ENCODE measurements at regions not wholly inside any gene's neighbourhood (a gene's known extent, or its start where the extent isn't known, plus 50 kb on each side); places are given as distances from the start of the nearest gene placed in this dataset.

DNA sequence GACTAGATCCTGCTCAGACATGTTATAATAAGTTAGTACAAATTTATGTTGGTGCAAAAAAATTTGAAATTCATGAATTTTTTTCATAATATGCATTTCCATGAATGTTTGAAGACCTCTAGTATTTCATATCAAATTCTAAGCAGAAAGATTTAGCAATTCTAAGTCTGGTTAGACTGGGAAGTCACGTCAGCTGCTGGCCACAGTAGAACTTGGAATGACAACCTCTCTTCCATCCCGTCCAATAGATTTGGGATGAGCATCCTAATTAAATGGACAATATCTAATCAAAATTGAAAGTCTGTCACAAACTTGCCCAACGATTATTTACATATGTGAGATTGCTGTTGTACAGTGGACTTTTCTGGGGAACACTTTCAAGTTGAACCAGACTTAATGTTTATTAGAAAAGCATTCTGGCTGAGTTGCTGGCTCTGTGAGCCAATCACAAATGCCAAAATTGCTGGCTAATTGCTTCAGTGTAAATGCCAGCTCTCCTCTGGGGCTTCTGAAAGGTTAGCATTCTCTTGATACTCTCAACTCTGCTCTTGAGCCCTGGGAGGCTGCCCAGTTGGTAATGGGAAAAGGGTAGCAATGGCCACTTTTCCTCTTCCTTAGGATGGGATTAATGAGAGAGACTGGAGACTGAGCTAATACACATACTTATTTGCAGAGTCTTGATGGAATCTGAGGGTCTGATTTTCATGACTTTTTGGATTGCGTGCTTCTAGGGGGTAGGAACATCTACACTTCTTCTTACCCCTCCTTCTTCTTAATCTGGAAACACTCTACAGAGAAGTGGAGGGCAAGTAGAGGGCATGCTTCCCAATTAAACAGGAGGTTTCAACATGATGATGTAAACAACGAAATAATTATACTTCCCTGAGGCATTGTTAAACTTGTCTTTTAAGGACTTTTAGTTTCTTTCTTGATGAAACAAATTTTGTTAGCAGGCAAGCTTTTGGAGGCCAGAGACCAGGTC, 253.5 kb downstream of the BAMBI start:
- no peak for FAIRE-seq

DNA sequence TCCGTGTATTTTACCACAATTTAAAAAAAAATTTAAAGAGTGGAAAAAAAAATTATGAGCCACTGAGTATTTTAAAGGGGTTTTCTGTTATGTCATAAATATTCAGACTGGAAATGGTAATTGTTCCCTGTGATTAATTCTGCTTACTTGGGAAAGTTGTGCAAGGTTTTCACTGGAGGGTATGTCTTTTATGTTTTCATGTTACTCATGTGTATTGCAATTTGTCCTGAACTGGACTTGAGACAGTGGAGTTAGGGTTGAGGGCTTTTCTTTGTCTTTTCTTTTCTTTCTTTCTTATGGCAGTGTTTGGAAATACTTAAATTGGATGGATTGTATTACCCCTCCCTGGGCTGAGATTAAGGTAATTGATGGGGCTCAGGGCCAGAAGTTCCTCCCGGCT, 257.7 kb downstream of the BAMBI start:
- FAIRE-seq = no peak

DNA sequence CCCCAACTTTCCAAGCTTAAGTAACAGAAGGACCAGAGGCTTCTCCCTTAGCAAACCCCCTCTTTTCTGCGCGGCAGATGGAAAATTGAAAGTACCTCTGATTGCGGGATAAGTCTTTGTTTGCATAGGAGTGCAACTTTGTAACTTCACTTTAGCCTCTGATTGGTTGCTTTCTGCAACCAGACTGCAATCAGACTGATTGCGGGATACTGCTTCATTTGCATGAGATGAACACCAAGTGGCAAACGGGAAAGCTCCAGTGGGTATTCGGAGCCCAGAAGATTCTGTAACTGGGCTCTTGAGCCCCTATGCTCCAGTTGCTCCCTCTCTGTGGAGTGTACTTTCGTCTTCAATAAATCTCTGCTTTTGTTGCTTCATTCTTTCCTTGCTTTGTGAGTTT, 260.6 kb downstream of the BAMBI start:
- no peak for FAIRE-seq

DNA sequence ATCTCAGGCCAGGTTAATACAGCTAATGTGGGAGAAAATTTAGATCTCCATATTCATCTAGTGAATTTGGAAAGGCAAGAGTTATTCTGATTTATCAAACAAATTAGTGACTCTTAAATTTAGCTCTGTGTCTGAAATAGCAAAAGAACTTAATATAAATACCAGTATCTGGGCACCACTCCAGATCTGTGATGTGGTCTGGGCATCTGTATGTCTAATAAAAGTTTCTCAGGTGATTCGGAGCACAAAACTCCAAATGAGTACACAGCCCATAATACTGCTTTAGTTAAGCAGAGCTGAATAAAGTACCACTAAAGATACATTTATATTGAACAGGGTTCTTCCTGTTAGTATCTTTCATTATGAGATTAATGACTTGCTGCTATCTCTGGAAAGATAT, 261.4 kb downstream of the BAMBI start:
- FAIRE-seq = no peak

DNA sequence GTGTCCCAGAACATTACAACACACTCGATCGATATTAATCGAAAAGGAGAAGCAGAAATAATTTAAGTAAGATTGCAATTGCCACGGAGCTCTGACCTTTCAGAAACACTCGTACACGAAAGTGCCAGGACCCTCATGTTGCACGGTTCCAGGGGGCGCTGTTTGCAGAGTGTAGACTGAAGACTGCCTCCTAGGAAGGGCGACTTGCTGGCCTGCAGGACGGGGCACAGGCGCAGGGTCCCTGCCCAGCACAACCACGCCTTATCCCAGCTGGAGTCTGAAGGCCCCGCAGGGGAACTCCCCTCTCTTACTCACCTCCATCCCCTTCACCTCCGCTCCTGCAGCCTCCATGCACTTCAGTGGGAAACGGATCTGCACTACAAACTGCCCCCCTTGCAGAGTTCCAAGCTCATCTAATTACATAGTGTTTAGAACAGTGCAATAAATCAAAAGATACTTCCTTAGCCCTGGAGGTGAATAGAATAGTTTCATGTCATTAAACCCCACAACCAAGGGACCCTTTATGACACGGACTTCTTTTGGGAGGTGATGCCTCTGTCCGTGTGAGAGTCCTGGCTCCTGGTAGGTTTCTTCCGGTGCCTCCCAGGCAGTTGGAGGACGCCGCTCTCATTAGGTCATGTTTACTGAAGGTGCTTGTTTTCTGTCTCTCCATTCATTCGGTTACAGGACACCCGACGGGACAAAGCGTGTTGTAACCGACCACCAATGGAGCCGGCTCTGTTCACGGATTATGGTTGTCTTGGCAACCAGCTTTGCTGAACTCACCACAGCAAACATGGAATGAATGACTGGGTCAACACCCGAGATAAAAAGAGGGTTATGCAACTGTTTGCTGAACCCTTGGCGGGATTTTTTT, 262.2 kb downstream of the BAMBI start:
- FAIRE-seq = no peak

DNA sequence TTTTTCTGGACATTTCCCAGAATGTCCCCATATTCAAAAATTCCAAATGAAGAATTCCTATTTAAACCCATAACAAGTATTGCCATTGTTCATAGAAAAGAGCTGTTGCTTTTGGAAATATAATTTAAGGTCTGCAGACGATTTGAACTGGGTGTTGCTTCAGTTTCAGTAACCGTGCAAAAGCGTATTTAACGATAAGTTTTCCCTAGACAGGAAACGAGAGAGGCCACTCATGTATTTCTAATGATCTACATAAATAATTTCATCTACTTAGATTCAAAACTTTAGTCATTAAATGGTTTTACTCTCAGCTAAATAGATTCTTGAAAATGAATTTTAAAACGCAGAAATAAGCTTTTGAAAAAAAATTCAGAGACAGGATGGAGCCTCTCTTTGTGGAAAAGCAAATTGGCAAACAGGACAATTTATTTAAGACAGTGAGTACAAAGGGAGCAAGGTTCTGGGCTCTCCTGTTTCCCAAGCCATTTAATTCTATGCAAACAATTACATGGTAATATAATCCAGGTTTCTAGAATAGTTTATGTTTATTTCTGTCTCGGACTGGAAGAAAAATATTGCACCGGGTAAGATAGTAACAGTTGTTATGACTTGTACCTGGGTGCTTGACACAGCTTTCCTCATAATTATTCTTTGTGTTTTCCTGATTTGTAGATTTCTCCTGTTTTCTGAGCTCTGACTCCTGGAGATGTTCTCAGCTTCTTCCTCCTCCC, 263.0 kb downstream of the BAMBI start:
- FAIRE-seq = no peak

DNA sequence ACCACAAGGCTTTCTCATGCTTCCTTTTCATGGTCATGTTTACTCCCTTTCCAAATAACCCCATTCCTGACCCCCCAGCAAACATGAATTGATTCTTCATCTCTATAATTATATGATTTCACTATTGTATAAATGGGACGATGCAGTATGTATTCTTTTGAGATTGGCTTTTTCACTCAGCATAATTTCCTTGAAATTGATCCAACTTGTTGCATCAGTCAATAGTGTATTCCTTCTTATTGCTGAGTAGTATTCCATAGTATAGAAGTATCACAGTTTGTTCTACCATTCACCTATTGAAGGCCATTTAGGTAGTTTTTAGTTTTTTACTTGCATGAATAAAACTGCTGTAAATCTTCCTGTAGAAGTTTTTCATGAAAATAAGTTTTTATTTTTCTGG, 264.7 kb downstream of the BAMBI start:
- no peak for FAIRE-seq

DNA sequence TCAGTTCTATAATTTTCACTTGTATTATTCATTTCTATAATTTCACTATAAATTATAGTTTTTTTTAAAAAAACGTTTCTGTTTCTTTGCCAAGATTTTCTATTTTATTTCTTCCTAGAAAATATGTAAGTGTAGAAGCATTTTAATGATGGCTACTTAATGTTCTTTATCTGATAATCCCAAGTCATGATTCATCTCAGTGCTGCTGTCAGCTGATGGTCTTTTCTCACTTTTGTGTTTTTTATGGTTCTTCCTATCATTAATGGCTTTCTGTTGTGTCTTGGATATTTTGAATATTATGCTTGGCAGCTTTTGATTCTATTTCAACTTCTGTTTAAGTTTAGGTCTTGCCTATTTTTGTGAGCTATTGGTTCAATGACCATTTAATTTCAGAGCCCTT, 268.6 kb downstream of the BAMBI start:
- peak; percentile 68 for FAIRE-seq

DNA sequence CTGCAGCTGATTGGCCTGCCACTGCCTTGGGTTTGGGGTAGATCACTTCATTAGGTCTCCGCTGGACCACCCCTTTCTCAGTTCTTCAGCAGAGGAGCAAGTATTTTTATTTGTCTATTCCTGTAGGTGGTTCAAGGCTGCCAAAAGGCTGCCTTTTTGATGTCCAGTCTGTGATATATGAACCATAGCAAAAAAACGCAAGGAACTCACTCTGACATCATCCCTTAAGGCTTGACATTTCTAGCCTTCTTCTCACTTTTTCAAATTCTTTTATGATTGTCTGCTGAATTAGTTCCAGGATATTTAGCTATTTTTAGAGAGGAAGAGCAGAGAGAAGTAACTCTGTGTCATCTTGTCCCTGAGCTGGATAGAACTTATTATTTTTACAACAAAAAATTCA, 269.2 kb downstream of the BAMBI start:
- no peak for FAIRE-seq

DNA sequence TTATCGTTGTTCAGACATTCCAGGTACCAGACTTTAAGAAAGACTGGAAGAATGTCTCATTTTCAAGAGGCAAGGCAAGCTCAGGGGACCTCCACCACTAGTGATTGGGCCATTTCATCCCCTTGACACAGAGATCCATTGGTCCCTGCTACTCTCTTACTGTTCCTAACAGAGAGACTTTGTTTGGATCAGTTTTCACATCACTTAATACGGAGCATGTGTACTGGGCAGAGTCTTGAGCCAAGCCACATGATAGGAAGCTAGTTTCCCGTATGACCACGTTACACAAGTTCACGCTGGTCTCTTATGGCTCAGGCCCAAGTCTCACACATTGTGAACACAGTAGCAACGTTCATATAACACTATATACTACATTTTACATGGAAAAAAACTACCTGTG, 269.9 kb downstream of the BAMBI start:
- FAIRE-seq = no peak

DNA sequence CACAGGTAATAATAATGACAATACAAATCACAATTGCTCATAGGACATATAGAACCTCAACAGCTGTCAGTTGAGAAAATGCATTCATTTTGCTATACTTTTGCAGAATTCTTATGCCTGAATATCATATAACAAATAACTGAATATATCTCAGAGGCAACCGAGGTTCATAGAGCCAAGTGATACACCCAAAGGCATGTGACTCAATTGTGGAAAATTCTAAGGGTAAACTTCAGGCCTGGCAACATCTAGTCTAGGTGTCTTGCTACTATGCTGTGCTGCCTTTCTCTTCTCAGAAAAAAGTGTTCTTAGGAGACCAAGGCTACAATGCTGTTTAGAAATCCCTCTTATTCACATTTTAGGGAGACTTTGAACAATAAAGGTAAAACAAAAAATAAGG, 270.7 kb downstream of the BAMBI start:
- no peak for FAIRE-seq

DNA sequence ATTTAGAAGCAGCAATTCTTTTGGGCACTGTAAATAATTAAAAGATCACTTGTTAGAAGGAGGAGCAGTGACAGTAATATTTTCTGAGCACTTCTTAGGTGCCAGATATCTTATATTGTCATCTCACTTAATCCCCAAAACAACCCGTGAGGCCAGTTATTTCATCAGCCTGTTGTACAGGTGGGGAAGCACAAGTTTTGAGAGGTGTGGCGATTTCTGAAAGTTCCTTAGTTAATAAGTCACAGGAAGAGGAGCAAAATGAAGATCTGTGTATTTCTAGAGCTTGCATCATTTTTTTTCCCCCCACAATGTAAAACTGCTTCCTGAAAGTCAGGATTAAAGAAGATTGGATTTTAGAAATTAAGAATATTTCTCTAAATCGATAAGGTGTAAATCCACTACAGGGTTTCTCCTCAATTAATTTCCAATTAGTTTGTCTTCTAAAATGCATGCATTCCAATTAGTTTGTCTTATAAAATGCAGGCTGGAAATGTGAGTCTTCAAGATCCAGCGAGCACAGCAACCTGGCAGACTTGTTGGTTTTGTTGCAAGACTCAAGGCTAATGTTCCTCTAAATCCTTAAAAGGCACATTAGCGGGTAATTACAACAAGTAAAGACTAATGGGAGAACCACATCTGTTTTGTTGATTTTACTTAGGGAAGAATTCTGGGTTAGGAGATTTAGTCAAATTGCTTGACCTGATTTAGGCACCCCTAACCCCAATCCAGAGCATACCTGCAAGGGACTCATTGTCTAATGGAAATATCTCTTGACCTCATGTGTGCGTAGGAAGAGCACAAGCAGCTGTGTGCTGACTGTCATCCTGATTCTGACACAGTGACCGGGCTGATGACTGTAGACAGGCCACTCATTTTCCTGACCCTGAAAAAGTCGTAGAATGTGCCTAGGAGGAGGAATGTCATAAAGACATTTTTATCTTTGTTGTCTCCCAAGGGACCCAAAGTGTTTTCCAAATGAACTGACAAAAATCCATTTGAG, 272.0 kb downstream of the BAMBI start:
- no peak for FAIRE-seq

DNA sequence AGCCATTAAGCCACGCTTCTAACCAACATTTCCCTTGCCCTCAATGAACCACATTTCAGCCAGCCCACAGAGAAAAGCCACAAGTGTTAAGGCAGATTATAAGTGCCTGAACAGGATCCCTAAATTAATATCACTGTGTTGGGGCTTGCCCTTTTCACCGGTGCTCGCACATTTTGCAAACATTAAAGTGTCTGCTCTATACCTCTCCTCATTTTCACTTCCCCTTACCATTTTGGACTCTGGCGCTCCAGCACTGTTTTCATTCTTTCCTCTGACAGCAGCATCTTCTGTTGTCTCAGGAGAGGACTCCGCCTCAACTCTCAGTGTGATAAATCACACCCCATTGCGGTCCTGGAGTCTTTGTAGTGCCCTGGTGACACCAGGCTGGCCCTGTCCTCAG, 274.2 kb downstream of the BAMBI start:
- no peak for FAIRE-seq

DNA sequence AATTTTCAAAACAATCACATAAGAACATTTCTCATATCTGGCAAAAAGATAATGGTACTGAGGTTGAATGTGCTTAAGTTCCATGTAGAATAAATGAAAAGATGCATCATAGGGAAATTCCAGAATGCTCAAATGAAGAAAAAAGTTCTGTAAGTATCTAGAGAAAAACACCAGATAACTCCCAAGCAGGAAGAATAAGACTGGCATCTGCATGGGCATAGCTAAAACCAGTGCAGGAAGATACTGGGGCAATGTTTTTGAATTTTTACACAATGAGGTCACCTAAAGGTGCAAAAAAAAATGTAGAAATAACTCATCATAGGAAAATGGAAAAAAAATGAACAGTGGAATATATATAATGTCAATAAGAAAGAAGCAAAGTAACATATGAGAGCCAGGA, 275.2 kb downstream of the BAMBI start:
- no peak for FAIRE-seq

DNA sequence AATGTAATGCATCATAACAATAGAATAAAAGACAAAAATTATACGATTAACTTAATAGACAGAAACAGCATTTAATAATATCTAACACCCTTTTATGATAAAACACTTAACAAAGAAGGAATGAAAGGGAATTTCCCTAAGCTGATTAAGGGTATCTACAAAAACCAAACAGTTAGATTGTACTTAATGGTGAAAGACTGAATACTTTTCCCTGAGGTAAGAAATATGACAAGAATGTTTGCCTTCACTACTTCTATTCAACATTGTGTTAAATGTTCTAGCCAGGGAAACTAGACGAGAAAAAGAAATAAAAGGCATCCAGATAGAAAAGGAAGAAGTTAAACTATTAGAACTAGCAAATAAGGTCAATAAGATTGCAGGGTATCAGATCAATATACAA, 276.9 kb downstream of the BAMBI start:
- no peak for FAIRE-seq

DNA sequence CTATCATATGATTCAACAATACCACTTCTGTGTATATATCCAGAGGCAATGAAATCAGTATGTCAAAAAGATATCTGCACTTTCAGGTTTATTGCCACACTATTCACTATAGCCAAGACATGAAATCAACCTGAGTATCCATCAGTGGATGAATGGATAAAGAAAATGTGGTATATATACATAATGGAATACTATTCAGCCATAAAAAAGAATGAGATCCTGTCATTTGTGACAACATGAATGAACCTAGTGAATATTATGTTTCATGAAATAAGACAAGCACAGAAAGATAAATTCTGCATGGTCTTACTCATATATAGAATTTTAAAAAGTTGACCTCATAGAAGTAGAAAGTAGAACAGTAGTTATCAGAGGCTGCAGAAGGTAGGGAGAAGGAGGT, 281.1 kb downstream of the BAMBI start:
- no peak for FAIRE-seq

DNA sequence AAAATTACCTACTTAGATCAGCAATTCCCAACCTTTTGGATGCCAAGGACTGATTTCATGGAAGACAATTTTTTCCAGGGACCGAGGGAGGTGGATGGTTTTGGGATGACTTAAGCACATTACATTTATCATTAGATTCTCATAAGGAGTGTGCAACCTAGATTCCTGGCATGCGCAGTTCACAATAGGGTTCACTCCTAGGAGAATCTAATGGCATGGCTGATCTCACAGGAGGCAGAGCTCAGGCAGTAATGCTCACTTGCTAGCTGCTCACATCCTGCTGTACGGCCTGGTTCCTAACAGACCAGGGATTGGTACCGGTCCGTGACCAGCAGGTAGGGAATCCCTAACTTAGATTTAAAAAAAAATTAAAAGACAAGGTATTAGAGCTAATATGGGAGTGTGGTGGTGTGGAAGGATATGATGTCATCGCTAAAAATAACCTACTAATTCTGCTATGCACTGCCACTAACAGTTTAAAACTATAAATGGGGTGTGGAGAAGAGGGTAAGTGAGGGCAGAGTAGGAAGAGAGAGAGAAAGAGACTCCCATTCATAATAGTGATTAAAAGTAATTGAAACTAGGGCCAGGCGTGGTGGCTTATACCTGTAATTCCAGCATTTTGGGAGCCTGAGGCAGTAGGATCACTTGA, 282.7 kb downstream of the BAMBI start:
- FAIRE-seq = no peak

DNA sequence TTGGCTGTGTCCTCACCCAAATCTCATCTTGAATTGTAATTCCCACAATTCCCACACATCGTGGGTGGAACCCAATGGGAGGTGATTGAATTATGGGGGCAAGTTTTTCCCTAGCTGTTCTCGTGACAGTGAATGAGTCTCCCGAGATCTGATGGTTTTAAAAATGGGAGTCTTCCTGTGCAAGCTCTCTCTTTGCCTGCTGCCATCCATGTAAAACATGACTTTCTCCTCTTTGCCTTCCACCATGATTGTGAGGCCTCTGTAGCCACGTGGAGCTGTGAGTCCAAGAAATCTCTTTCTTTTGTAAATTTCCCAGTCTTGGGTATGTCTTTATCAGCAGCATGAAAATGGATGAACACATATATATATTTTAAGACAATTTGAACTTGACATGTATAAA, 285.4 kb downstream of the BAMBI start:
- FAIRE-seq = no peak

DNA sequence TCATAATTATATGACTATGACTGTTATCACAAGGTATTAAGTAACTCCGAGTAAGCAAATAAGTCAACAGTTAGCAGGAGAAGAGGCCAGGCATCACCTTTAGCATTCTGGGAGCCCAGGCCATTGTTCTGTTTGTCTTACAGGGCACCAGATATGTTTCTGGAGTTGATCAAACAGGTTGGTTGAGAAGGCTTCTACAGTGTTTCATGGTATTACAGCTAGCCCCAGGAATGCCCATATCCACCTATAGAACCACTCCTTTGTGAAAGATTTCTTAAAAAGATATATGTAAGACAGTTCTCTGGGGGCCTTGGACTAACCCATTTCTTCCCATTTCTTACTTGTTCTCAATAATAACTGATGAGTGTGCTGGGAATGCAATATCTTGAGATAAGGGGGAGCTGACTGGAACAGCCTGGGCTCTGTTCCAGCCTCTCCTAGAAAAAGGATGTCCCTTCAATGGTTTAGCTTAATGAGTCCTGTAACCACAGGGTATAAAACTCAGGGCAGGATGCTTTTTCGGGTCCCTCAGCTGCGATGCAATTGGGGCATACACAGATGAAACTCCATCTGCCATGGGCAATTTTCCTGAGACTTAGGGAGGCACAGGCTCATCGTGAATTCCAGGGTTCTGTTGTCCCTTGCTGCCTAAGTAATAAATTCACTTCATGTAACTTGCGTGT, 286.4 kb downstream of the BAMBI start:
- FAIRE-seq = no peak

DNA sequence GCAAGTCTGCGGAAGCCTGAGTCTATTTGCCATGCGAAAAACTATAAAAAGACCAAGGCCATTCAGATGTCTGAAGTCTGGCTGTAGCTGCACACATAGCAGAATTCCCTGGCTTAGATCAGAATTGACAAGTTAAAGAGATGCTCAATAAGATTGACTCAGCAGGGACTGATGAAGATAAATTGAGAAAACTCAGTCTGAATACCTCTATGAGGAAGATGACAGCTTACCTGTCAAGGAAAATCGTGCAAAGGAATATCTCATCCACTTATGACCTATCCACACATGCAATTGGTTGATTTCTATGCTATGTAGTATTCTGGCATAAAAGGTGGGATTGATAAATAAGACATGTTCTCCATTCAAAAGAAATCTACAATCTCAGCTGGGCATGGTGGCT, 288.6 kb downstream of the BAMBI start:
- FAIRE-seq = no peak

DNA sequence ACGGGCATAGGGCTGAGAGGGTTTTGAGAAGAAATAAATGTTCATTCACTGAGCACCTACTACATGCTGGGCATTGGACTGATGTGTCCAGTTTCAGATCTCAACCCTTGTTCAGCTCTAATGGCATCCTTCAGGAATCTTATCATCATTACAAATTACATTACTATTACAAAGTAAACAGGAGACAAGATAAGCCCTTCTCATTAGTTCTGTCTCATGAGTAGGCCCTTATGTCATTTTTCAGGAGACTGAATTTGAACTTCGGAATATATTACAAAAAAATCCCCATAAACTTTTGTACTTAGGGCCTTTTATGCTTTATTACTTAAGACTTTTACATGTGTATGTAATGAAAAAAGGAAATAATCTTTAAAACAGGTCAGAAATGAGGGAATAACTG, 289.7 kb downstream of the BAMBI start:
- no peak for FAIRE-seq
